Esophagus mucosa (tissue), 1 donor: ENCODE measurements at regions not wholly inside any gene's neighbourhood (a gene's known extent, or its start where the extent isn't known, plus 50 kb on each side); places are given as distances from the start of the nearest gene placed in this dataset.

Experiments used
- ATAC-seq: fragments of 200-7000 bp; cut with Tn5 transposase; one replicate; pipeline ENCODE4 v1.9.1; 2020
- donor health status: DM: yes; HTN: yes; CAD: no.

- no peak for ATAC-seq
These were observed 242.9 kb downstream of the HAUS1 start for GRCh38 chr18:46346896-46347630.

GRCh38 chr18:46350598-46351159, 246.5 kb downstream of the HAUS1 start:
- ATAC-seq, result no peak

- ATAC-seq, result no peak
These were observed 248.5 kb downstream of the HAUS1 start for GRCh38 chr18:46352520-46353250.

GRCh38 chr18:46353460-46353859, 249.3 kb downstream of the HAUS1 start:
- ATAC-seq, result no peak

GRCh38 chr18:46356278-46357033, 252.3 kb downstream of the HAUS1 start:
- no peak for ATAC-seq

- ATAC-seq, result no peak
These were observed 256.0 kb downstream of the HAUS1 start for GRCh38 chr18:46360102-46360699.

GRCh38 chr18:46360866-46361265, 256.7 kb downstream of the HAUS1 start:
- ATAC-seq, result no peak

GRCh38 chr18:46362533-46362932, 258.3 kb downstream of the HAUS1 start:
- no peak for ATAC-seq

GRCh38 chr18:46364048-46364447, 259.9 kb downstream of the HAUS1 start:
- ATAC-seq, result no peak

- ATAC-seq, result no peak
These were observed 262.0 kb downstream of the HAUS1 start for GRCh38 chr18:46366201-46366600.

- ATAC-seq, result no peak
These were observed 262.7 kb downstream of the HAUS1 start for GRCh38 chr18:46366751-46367376.

- no peak for ATAC-seq
These were observed 265.1 kb downstream of the HAUS1 start for GRCh38 chr18:46369323-46369722.

GRCh38 chr18:46370898-46371297, 266.7 kb downstream of the HAUS1 start:
- no peak for ATAC-seq

GRCh38 chr18:46372670-46373069, 268.5 kb downstream of the HAUS1 start:
- ATAC-seq, result no peak

- no peak for ATAC-seq
These were observed 268.9 kb downstream of the HAUS1 start for GRCh38 chr18:46373131-46373530.

GRCh38 chr18:46373791-46374190, 269.6 kb downstream of the HAUS1 start:
- no peak for ATAC-seq

- ATAC-seq, result no peak
These were observed 270.7 kb downstream of the HAUS1 start for GRCh38 chr18:46374850-46375249.

- ATAC-seq, result no peak
These were observed 273.4 kb downstream of the HAUS1 start for GRCh38 chr18:46377557-46377956.

- ATAC-seq, result no peak
These were observed 274.1 kb downstream of the HAUS1 start for GRCh38 chr18:46378126-46378863.

- no peak for ATAC-seq
These were observed 274.7 kb downstream of the HAUS1 start for GRCh38 chr18:46378864-46379207.

- ATAC-seq, result no peak
These were observed 275.3 kb downstream of the HAUS1 start for GRCh38 chr18:46379323-46379950.
